Neutrophil (primary cell): ENCODE measurements at regions not wholly inside any gene's neighbourhood (a gene's known extent, or its start where the extent isn't known, plus 50 kb on each side); places are given as distances from the start of the nearest gene placed in this dataset.
"Not testable (repeated sequence)": the region's sequence is repeated elsewhere in the genome, so short reads cannot be mapped to it uniquely, and the experiment has no call there.

Experiments used
- H3K27ac ChIP-seq: fragments of 200-600 bp; sonication (generic); 2 replicates; pipeline ENCODE4 v1.5.1; 2016; ENCODE audit warnings: mild to moderate bottlenecking, moderate library complexity
- H3K27me3 ChIP-seq: fragments of 200-600 bp; sonication (generic); 2 replicates; pipeline ENCODE4 v1.6.0; 2016; ENCODE audit warnings: mild to moderate bottlenecking
- H3K36me3 ChIP-seq: fragments of 200-600 bp; sonication (generic); 2 replicates; pipeline ENCODE4 v1.5.1; 2017
- H3K4me1 ChIP-seq, 2 experiments: fragments of 200-600 bp in 1 of 2; sonication (generic) in 1 of 2; 1 replicate in 1 of 2; 2 replicates in 1 of 2; pipeline versions ENCODE4 v1.5.1 to v1.6.1; 2013 to 2016; ENCODE audit warnings: low read depth in 1 of 2, low read length in 1 of 2, mild to moderate bottlenecking in 1 of 2, moderate library complexity in 1 of 2; ENCODE audit not compliant: control insufficient read depth in 1 of 2, insufficient read depth in 1 of 2
- H3K4me3 ChIP-seq, 2 experiments: fragments of 200-600 bp in 1 of 2; sonication (generic) in 1 of 2; 1 replicate in 1 of 2; 2 replicates in 1 of 2; pipeline ENCODE4 v1.5.1; 2013 to 2016; ENCODE audit warnings: low read depth in 1 of 2, low read length in 1 of 2, mild to moderate bottlenecking in 1 of 2, moderate library complexity in 1 of 2
- H3K9me3 ChIP-seq: fragments of 200-600 bp; sonication (generic); 2 replicates; pipeline ENCODE4 v1.5.1; 2016
- CTCF ChIP-seq: fragments of 200-600 bp; sonication (generic); IDR thresholded peaks from 2 replicates; pipeline ENCODE4 v1.5.1; 2016; ENCODE audit warnings: antibody characterized with exemption

GRCh38 chr2:35496022-35496421 lies 859.6 kb upstream of the CRIM1 start:
- Histone ChIP-seq H3K27me3 (no peaks in the 10 kb centered on the region), H3K4me3 (no peak overlapping the region), H3K27ac (no peak overlapping the region), H3K4me1 (no peaks in the 10 kb centered on the region), H3K36me3 (no peaks in the 10 kb centered on the region), H3K9me3 (no peaks in the 10 kb centered on the region)
- no peak for TF ChIP-seq CTCF

GRCh38 chr2:35495182-35495581 lies 860.4 kb upstream of the CRIM1 start:
- no peak for TF ChIP-seq CTCF
- no peak overlapping the region for H3K27ac ChIP-seq

GRCh38 chr2:35478121-35478520 lies 877.5 kb upstream of the CRIM1 start:
- not testable (repeated sequence) for H3K9me3 ChIP-seq, H3K4me1 ChIP-seq, H3K27ac ChIP-seq, H3K27me3 ChIP-seq, H3K4me3 ChIP-seq, H3K36me3 ChIP-seq

More at GRCh38 chr2:35495182-35495581, 860.4 kb upstream of the CRIM1 start:
- H3K4me3 ChIP-seq = no peak overlapping the region
- H3K4me1 ChIP-seq = no peaks in the 10 kb centered on the region
- H3K9me3 ChIP-seq = no peaks in the 10 kb centered on the region
- no peaks in the 10 kb centered on the region for H3K27me3 ChIP-seq
- H3K36me3 ChIP-seq = no peaks in the 10 kb centered on the region

- Histone ChIP-seq H3K4me1 (no peaks in the 10 kb centered on the region), H3K27me3 (no peaks in the 10 kb centered on the region)
- no peak for TF ChIP-seq CTCF
Measured at GRCh38 chr2:35468245-35468644, 887.3 kb upstream of the CRIM1 start.

GRCh38 chr2:35463805-35464596 lies 891.6 kb upstream of the CRIM1 start:
- H3K4me3 ChIP-seq = no peak overlapping the region
- no peaks in the 10 kb centered on the region for H3K27me3 ChIP-seq
- no peaks in the 10 kb centered on the region for H3K36me3 ChIP-seq
- H3K27ac ChIP-seq = no peak overlapping the region
- TF ChIP-seq CTCF = no peak
- no peaks in the 10 kb centered on the region for H3K9me3 ChIP-seq
- H3K4me1 ChIP-seq = no peaks in the 10 kb centered on the region

More at GRCh38 chr2:35468245-35468644, 887.3 kb upstream of the CRIM1 start:
- Histone ChIP-seq H3K4me3 (no peak overlapping the region), H3K36me3 (no peaks in the 10 kb centered on the region), H3K9me3 (no peaks in the 10 kb centered on the region), H3K27ac (no peak overlapping the region)

GRCh38 chr2:35462226-35462998 lies 893.2 kb upstream of the CRIM1 start:
- Histone ChIP-seq H3K27ac (no peak overlapping the region), H3K36me3 (no peaks in the 10 kb centered on the region), H3K9me3 (no peaks in the 10 kb centered on the region), H3K27me3 (no peaks in the 10 kb centered on the region), H3K4me3 (no peak overlapping the region), H3K4me1 (no peaks in the 10 kb centered on the region)
- TF ChIP-seq CTCF = no peak
